Tibial nerve (tissue), 4 donors: ENCODE measurements at regions not wholly inside any gene's neighbourhood (a gene's known extent, or its start where the extent isn't known, plus 50 kb on each side); places are given as distances from the start of the nearest gene placed in this dataset.
"Not testable (repeated sequence)": the region's sequence is repeated elsewhere in the genome, so short reads cannot be mapped to it uniquely, and the experiment has no call there.

Experiments
- DNase-seq, 2 donors: peaks; one replicate each; pipeline ENCODE4 v3.0.0-alpha.2; 2019; ENCODE audit warnings: low spot score in 2 of 2
- H3K27ac ChIP-seq, 4 donors: fragments of 200-600 bp; sonication (generic) in 3 of 4; one replicate each; pipeline ENCODE4 v1.5.1; 2017 to 2019; ENCODE audit warnings: mild to moderate bottlenecking in 1 of 4
- H3K27me3 ChIP-seq, 2 donors: fragments of 200-600 bp; sonication (generic) in 1 of 2; one replicate each; pipeline versions ENCODE4 v1.5.1 to v1.6.0; 2017 to 2019
- H3K36me3 ChIP-seq, 3 donors: fragments of 200-600 bp; sonication (generic); one replicate each; pipeline ENCODE4 v1.5.1; 2018 to 2019
- H3K4me1 ChIP-seq, 4 donors: fragments of 200-600 bp; sonication (generic) in 3 of 4; one replicate each; pipeline ENCODE4 v1.5.1; 2017 to 2019
- H3K4me3 ChIP-seq, 4 donors: fragments of 200-600 bp; sonication (generic) in 3 of 4; one replicate each; pipeline ENCODE4 v1.5.1; 2017 to 2019; ENCODE audit warnings: mild to moderate bottlenecking in 1 of 4, moderate library complexity in 1 of 4
- H3K9me3 ChIP-seq, 4 donors: fragments of 200-600 bp; sonication (generic) in 3 of 4; one replicate each; pipeline ENCODE4 v1.5.1; 2017 to 2019
- CTCF ChIP-seq, 5 experiments: fragments of 200-600 bp in 3 of 5; fragments of 450-650 bp in 2 of 5; sonication (generic) in 3 of 5; IDR thresholded peaks; one replicate each; pipeline ENCODE4 v1.5.1; 2016 to 2019; ENCODE audit warnings: antibody characterized with exemption in 5 of 5, mild to moderate bottlenecking in 3 of 5, moderate library complexity in 2 of 5
- EP300 ChIP-seq, 2 donors: sonication (generic); formaldehyde crosslinking; IDR thresholded peaks; one replicate each; pipeline ENCODE4 v1.6.1; 2017; ENCODE audit warnings: antibody characterized with exemption in 2 of 2, mild to moderate bottlenecking in 1 of 2
- POLR2A ChIP-seq, 2 donors: fragments of 450-650 bp; IDR thresholded peaks; one replicate each; pipeline ENCODE4 v1.6.1; 2017; ENCODE audit warnings: antibody characterized with exemption in 2 of 2, mild to moderate bottlenecking in 2 of 2, moderate library complexity in 2 of 2
- WGBS, 2 donors: methylation state at CpG; one replicate each; pipeline ENCODE4 v1.1.5; 2018; 5-methylcytosine and 5-hydroxymethylcytosine counted together

GRCh38 chr15:53033709-53034108, 243.6 kb upstream of the ONECUT1 start:
- no peak for TF ChIP-seq EP300 (IDR thresholded peaks at IDR 0.05)
- TF ChIP-seq POLR2A (IDR thresholded peaks at IDR 0.05), result no peak
- no peak for TF ChIP-seq CTCF (IDR thresholded peaks at IDR 0.05)
- no peaks in the 10 kb centered on the region for H3K4me1 ChIP-seq
- 71 to 77% methylated on average over 4 of the region's 4 CpGs for WGBS, 2 donors
- no peaks in the 10 kb centered on the region for H3K36me3 ChIP-seq
- H3K27me3 ChIP-seq, result no peaks in the 10 kb centered on the region
- DNase-seq, result no peak
- no peak overlapping the region for H3K4me3 ChIP-seq
- H3K9me3 ChIP-seq, result no peaks in the 10 kb centered on the region
- H3K27ac ChIP-seq, result no peak overlapping the region

- WGBS, 2 donors, result 45 to 58% methylated on average over 1 of the region's 1 CpG
- H3K9me3 ChIP-seq, result no peaks in the 10 kb centered on the region
- H3K4me1 ChIP-seq, result no peaks in the 10 kb centered on the region
- no peaks in the 10 kb centered on the region for H3K27me3 ChIP-seq
- no peak overlapping the region for H3K27ac ChIP-seq
- no peak overlapping the region for H3K4me3 ChIP-seq
- no peaks in the 10 kb centered on the region for H3K36me3 ChIP-seq
- TF ChIP-seq CTCF (IDR thresholded peaks at IDR 0.05) (no peak), POLR2A (IDR thresholded peaks at IDR 0.05) (no peak), EP300 (IDR thresholded peaks at IDR 0.05) (no peak)
- DNase-seq, result no peak
Measured at GRCh38 chr15:53031469-53031868, 241.3 kb upstream of the ONECUT1 start.

- Histone ChIP-seq H3K4me1 (no peaks in the 10 kb centered on the region), H3K36me3 (no peaks in the 10 kb centered on the region), H3K9me3 (peaks cover 0 to 10% (median 0%) of the 10 kb centered on the region in 4 donors), H3K4me3 (no peak overlapping the region), H3K27ac (no peak overlapping the region), H3K27me3 (no peaks in the 10 kb centered on the region)
- no peak for DNase-seq
- TF ChIP-seq POLR2A (IDR thresholded peaks at IDR 0.05) (no peak), CTCF (IDR thresholded peaks at IDR 0.05) (no peak), EP300 (IDR thresholded peaks at IDR 0.05) (no peak)
- 69 to 78% methylated on average over 4 of the region's 4 CpGs for WGBS, 2 donors
Measured at GRCh38 chr15:53022788-53023187, 232.7 kb upstream of the ONECUT1 start.

GRCh38 chr15:53013329-53013728, 223.2 kb upstream of the ONECUT1 start:
- Histone ChIP-seq H3K4me3 (no peak overlapping the region), H3K9me3 (peaks cover 0 to 10% (median 0%) of the 10 kb centered on the region in 4 donors), H3K4me1 (no peaks in the 10 kb centered on the region), H3K27me3 (no peaks in the 10 kb centered on the region), H3K27ac (no peak overlapping the region), H3K36me3 (no peaks in the 10 kb centered on the region)
- no peak for DNase-seq
- no peak for TF ChIP-seq EP300 (IDR thresholded peaks at IDR 0.05)
- no peak for TF ChIP-seq POLR2A (IDR thresholded peaks at IDR 0.05)
- no peak for TF ChIP-seq CTCF (IDR thresholded peaks at IDR 0.05)
- WGBS, 2 donors, result 88 to 91% methylated on average over 2 of the region's 2 CpGs

GRCh38 chr15:53011779-53012178, 221.6 kb upstream of the ONECUT1 start:
- WGBS, 2 donors, result 94 to 96% methylated on average over 2 of the region's 2 CpGs
- peaks cover 0 to 10% (median 0%) of the 10 kb centered on the region in 4 donors for H3K9me3 ChIP-seq
- H3K27me3 ChIP-seq, DNase-seq, H3K4me1 ChIP-seq, H3K4me3 ChIP-seq, H3K27ac ChIP-seq, H3K36me3 ChIP-seq: not testable (repeated sequence)

- Histone ChIP-seq H3K27ac (no peak overlapping the region), H3K9me3 (peaks cover 0 to 10% (median 0%) of the 10 kb centered on the region in 4 donors), H3K4me1 (no peaks in the 10 kb centered on the region), H3K4me3 (no peak overlapping the region), H3K27me3 (no peaks in the 10 kb centered on the region), H3K36me3 (no peaks in the 10 kb centered on the region)
- 65% methylated on average over 1 of the region's 1 CpG for WGBS, 2 donors
- TF ChIP-seq POLR2A (IDR thresholded peaks at IDR 0.05), result no peak
- TF ChIP-seq EP300 (IDR thresholded peaks at IDR 0.05), result no peak
- no peak for TF ChIP-seq CTCF (IDR thresholded peaks at IDR 0.05)
- no peak for DNase-seq
Measured at GRCh38 chr15:53009093-53009492, 219.0 kb upstream of the ONECUT1 start.
